OCI-LY1 (cell line): ENCODE measurements at regions not wholly inside any gene's neighbourhood (a gene's known extent, or its start where the extent isn't known, plus 50 kb on each side); places are given as distances from the start of the nearest gene placed in this dataset.

Experiments used
- H2AFZ ChIP-seq: fragments of 200-600 bp; sonication (generic), shearing (Covaris generic); 2 replicates; pipeline ENCODE4 v1.6.0; 2014; ENCODE audit warnings: antibody characterized with exemption, mild to moderate bottlenecking, low read length
- H3F3A ChIP-seq: fragments of 200-600 bp; sonication (generic), shearing (Covaris generic); 2 replicates; pipeline ENCODE4 v1.6.0; 2014; ENCODE audit warnings: mild to moderate bottlenecking, antibody characterized with exemption, low read length, moderate library complexity; ENCODE audit not compliant: insufficient read depth
- H3K27ac ChIP-seq: fragments of 200-600 bp; sonication (generic); 2 replicates; pipeline ENCODE4 v1.5.1; 2014; ENCODE audit warnings: low read length, mixed run types, mild to moderate bottlenecking, low read depth; ENCODE audit not compliant: poor library complexity, severe bottlenecking
- H3K27me3 ChIP-seq: fragments of 200-600 bp; sonication (generic); 2 replicates; pipeline ENCODE4 v1.6.0; 2014; ENCODE audit warnings: antibody characterized with exemption, mild to moderate bottlenecking, low read length, moderate library complexity; ENCODE audit not compliant: insufficient read depth
- H3K36me3 ChIP-seq: fragments of 200-600 bp; sonication (generic); 2 replicates; pipeline ENCODE4 v1.6.1; 2014; ENCODE audit warnings: mild to moderate bottlenecking, antibody characterized with exemption, low read length, moderate library complexity, mixed read lengths; ENCODE audit not compliant: insufficient read depth
- H3K4me1 ChIP-seq: fragments of 200-600 bp; sonication (generic); 2 replicates; pipeline ENCODE4 v1.5.1; 2014; ENCODE audit warnings: mild to moderate bottlenecking, low read length, moderate library complexity; ENCODE audit not compliant: insufficient read depth, severe bottlenecking
- H3K4me2 ChIP-seq: fragments of 200-600 bp; sonication (generic), shearing (Covaris generic); 2 replicates; pipeline ENCODE4 v1.6.1; 2014; ENCODE audit warnings: low read length
- H3K4me3 ChIP-seq: fragments of 200-600 bp; sonication (generic); 2 replicates; pipeline ENCODE4 v1.5.1; 2014; ENCODE audit warnings: low read length, low read depth, mild to moderate bottlenecking, mixed read lengths; ENCODE audit not compliant: poor library complexity, severe bottlenecking
- H3K79me2 ChIP-seq: fragments of 200-600 bp; shearing (Covaris generic); 2 replicates; pipeline ENCODE4 v1.6.1; 2016; ENCODE audit warnings: mixed run types, low read length, mixed read lengths; ENCODE audit not compliant: insufficient read depth
- H3K9ac ChIP-seq: fragments of 200-600 bp; sonication (generic), shearing (Covaris generic); 2 replicates; pipeline ENCODE4 v1.6.1; 2014; ENCODE audit warnings: mild to moderate bottlenecking, low read length, mixed read lengths
- H3K9me2 ChIP-seq: fragments of 200-600 bp; sonication (generic), shearing (Covaris generic); 2 replicates; pipeline ENCODE4 v1.6.1; 2014; ENCODE audit warnings: low read depth, mild to moderate bottlenecking, low read length, mixed read lengths
- H3K9me3 ChIP-seq: fragments of 200-600 bp; shearing (Covaris generic); 2 replicates; pipeline ENCODE4 v1.6.1; 2014; ENCODE audit warnings: low read length, mixed read lengths
- H4K20me1 ChIP-seq: fragments of 200-600 bp; sonication (generic), shearing (Covaris generic); 2 replicates; pipeline ENCODE4 v1.6.0; 2016; ENCODE audit warnings: mild to moderate bottlenecking, low read length; ENCODE audit not compliant: insufficient read depth
- CTCF ChIP-seq: fragments of 200-600 bp; sonication (generic), shearing (Covaris generic); IDR thresholded peaks from 2 replicates; pipeline ENCODE4 v1.5.1; 2017; ENCODE audit warnings: mild to moderate bottlenecking, antibody characterized with exemption, low read length, moderate library complexity, mixed read lengths
- EZH2 ChIP-seq: fragments of 200-600 bp; sonication (generic), shearing (Covaris generic); IDR thresholded peaks from 2 replicates; pipeline ENCODE4 v1.8.0; 2017; ENCODE audit warnings: borderline replicate concordance, mixed run types, mild to moderate bottlenecking, antibody characterized with exemption, low read length, moderate library complexity, mixed read lengths

GRCh38 chr11:28770806-28771205 lies 662.6 kb downstream of the METTL15 start:
- no peak overlapping the region for H3K4me3 ChIP-seq
- H3K9me3 ChIP-seq = 0 out of 2 replicates have a peak, but pooled peaks cover 3% of the 10 kb centered on the region

GRCh38 chr11:28767574-28767973 lies 659.4 kb downstream of the METTL15 start:
- H3K27ac ChIP-seq = no peak overlapping the region
- no peaks in the 10 kb centered on the region for H3K36me3 ChIP-seq
- no peak overlapping the region for H2AFZ ChIP-seq
- no peaks in the 10 kb centered on the region for H3K27me3 ChIP-seq
- no peaks in the 10 kb centered on the region for H3F3A ChIP-seq
- no peak overlapping the region for H3K4me3 ChIP-seq
- H3K9me3 ChIP-seq = no peaks in the 10 kb centered on the region
- no peak overlapping the region for H3K9ac ChIP-seq
- H3K4me1 ChIP-seq = no peaks in the 10 kb centered on the region
- no peaks in the 10 kb centered on the region for H3K9me2 ChIP-seq
- TF ChIP-seq CTCF (no peak), EZH2 (no peak)
- H3K79me2 ChIP-seq = no peaks in the 10 kb centered on the region
- H4K20me1 ChIP-seq = no peaks in the 10 kb centered on the region
- H3K4me2 ChIP-seq = no peak overlapping the region

More at GRCh38 chr11:28770806-28771205, 662.6 kb downstream of the METTL15 start:
- TF ChIP-seq EZH2 = no peak
- no peak for TF ChIP-seq CTCF
- no peak overlapping the region for H3K27ac ChIP-seq
- no peaks in the 10 kb centered on the region for H3F3A ChIP-seq
- no peaks in the 10 kb centered on the region for H3K4me1 ChIP-seq
- H4K20me1 ChIP-seq = no peaks in the 10 kb centered on the region
- H3K27me3 ChIP-seq = no peaks in the 10 kb centered on the region
- no peak overlapping the region for H3K9ac ChIP-seq
- no peak overlapping the region for H2AFZ ChIP-seq
- no peaks in the 10 kb centered on the region for H3K36me3 ChIP-seq
- H3K9me2 ChIP-seq = no peaks in the 10 kb centered on the region
- H3K79me2 ChIP-seq = no peaks in the 10 kb centered on the region
- H3K4me2 ChIP-seq = no peak overlapping the region

- H3K4me2 ChIP-seq = no peak overlapping the region
- no peaks in the 10 kb centered on the region for H3K79me2 ChIP-seq
- no peaks in the 10 kb centered on the region for H3K36me3 ChIP-seq
- no peaks in the 10 kb centered on the region for H3K27me3 ChIP-seq
- no peaks in the 10 kb centered on the region for H3K9me3 ChIP-seq
- TF ChIP-seq CTCF (no peak), EZH2 (no peak)
- no peak overlapping the region for H2AFZ ChIP-seq
- H3K9ac ChIP-seq = no peak overlapping the region
- no peak overlapping the region for H3K4me3 ChIP-seq
- H3K4me1 ChIP-seq = no peaks in the 10 kb centered on the region
- no peaks in the 10 kb centered on the region for H3F3A ChIP-seq
- no peak overlapping the region for H3K27ac ChIP-seq
- no peaks in the 10 kb centered on the region for H3K9me2 ChIP-seq
- H4K20me1 ChIP-seq = no peaks in the 10 kb centered on the region
Observed at GRCh38 chr11:28763876-28764275, 655.7 kb downstream of the METTL15 start.
